GM13977 (cell line): ENCODE measurements at regions not wholly inside any gene's neighbourhood (a gene's known extent, or its start where the extent isn't known, plus 50 kb on each side); places are given as distances from the start of the nearest gene placed in this dataset.

Experiments used
- DNase-seq: peaks from one replicate; pipeline ENCODE4 v3.0.0; 2012; ENCODE audit warnings: low spot score
- in situ Hi-C: fragments of 300-500 bp; cut with MboI; formaldehyde crosslinking; loops from one replicate; pipeline ENCODE4 v1.12.0; 2022; ENCODE audit warnings: low sequenced_read_pairs, low pct_unique_long_range_greater_than_20kb, mixed read lengths, inconsistent platforms; ENCODE audit not compliant: unreplicated experiment
- TF ChIP-seq, protein P1 (sequence below): IDR thresholded peaks from 2 replicates; pipeline ENCODE4 v1.5.1; 2012; ENCODE audit warnings: mild to moderate bottlenecking, control low read depth; ENCODE audit not compliant: insufficient read depth; ENCODE audit errors: extremely low read depth, missing control alignments

DNA sequence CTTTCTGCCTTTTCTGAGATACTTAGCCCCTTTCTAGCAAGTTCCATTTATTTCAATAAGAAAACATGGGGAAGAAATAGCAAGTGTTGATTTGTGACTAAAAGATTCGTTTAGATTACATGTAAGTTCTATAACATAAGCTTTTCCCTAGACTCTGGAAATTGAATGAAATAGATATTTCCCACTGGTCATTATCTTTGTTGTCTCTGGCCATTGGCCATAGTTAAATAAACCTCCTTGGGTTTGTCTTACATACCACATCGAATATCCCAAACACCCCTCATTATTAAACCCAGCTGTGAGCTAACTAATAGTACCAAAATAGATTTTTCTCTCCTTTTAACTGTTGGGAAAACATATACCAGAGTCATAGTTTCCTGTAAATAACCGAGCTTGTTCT, 534.8 kb downstream of the IQCM start:
- DNase-seq: no peak
- in situ Hi-C loops: no loop called here
- TF ChIP-seq, protein P1, sequence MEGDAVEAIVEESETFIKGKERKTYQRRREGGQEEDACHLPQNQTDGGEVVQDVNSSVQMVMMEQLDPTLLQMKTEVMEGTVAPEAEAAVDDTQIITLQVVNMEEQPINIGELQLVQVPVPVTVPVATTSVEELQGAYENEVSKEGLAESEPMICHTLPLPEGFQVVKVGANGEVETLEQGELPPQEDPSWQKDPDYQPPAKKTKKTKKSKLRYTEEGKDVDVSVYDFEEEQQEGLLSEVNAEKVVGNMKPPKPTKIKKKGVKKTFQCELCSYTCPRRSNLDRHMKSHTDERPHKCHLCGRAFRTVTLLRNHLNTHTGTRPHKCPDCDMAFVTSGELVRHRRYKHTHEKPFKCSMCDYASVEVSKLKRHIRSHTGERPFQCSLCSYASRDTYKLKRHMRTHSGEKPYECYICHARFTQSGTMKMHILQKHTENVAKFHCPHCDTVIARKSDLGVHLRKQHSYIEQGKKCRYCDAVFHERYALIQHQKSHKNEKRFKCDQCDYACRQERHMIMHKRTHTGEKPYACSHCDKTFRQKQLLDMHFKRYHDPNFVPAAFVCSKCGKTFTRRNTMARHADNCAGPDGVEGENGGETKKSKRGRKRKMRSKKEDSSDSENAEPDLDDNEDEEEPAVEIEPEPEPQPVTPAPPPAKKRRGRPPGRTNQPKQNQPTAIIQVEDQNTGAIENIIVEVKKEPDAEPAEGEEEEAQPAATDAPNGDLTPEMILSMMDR: no peak

- TF ChIP-seq, protein P1: no peak
- in situ Hi-C loops: no loop called here
- DNase-seq: no peak
Observed at GRCh38 chr4:149279776-149280175, 535.9 kb downstream of the IQCM start.

DNA sequence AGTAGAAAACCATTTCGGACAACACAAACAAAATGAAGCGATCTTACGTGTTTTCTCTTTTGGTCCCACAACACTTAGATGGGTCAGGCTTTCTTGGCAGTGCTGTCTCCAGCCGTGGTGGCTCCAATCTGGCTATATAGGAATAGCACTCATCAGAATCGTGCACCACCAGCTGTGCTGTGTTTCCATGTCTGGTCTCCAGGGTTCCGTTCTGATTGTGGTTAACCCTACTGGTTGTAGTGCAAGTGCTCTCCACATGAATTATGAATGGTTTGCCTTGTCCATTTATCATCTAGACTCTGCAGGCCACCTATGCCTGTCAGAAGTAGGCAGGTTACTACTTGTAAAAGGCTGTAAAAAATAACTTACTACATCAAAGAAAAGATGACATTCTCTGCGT, 536.3 kb downstream of the IQCM start:
- in situ Hi-C loops: no loop called here
- TF ChIP-seq, protein P1: no peak
- no peak for DNase-seq

GRCh38 chr4:149277705-149278104, 537.9 kb downstream of the IQCM start:
- in situ Hi-C loops: no loop called here
- TF ChIP-seq, protein P1: no peak
- DNase-seq: no peak

DNA sequence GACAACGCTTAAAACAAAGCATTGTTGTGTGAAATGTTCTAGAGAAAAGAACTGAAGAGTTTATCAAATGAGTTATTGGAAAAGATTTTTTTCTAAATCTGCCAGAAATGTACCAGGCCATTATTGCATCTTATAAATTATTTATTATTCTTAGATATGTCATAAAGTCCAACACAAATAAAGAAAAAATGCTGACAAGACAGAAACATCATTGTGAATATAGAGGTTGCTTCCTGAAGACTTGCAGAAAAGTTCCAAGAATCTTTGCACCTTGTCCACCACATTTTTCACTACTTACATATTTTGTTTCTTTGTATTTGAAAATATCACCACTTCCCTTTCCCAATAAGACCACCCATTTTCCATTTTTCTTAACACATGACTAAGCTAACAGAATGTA, 545.8 kb downstream of the IQCM start:
- TF ChIP-seq, protein P1: no peak
- in situ Hi-C loops: no loop called here
- DNase-seq: no peak

DNA sequence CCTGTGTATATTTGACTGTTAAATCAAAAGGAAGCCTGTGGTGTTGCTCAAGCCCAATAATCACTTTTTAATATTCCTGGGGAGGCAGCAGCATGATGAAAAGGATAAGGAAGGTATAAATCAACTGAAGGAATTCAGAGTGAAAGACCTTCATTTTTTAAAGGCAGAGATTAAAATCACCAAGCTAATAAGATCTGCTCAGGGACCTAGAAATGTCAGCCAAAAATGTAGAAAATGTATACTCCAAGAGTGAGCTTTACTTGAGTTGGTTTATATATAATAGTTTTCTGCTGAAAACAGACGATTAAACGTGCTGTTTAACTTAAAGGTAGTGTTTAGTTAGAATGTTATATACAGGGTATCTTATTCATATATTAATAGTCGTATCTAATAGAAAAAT, 549.3 kb downstream of the IQCM start:
- TF ChIP-seq, protein P1: no peak
- no peak for DNase-seq
- in situ Hi-C loops: no loop called here

- TF ChIP-seq, protein P1: no peak
- in situ Hi-C loops: no loop called here
- no peak for DNase-seq
Observed at GRCh38 chr4:149265645-149266044, 550.0 kb downstream of the IQCM start.
